Ishikawa (cell line): ENCODE measurements at regions not wholly inside any gene's neighbourhood (a gene's known extent, or its start where the extent isn't known, plus 50 kb on each side); places are given as distances from the start of the nearest gene placed in this dataset.

Source experiments
- CREB1 ChIP-seq: IDR thresholded peaks from 2 replicates; pipeline ENCODE4 v1.6.1; 2012; ENCODE audit warnings: low read depth
- EP300 ChIP-seq: IDR thresholded peaks from 2 replicates; pipeline ENCODE4 v1.6.1; 2012; ENCODE audit warnings: borderline replicate concordance
- TAF1 ChIP-seq: IDR thresholded peaks from 2 replicates; pipeline ENCODE4 v1.6.1; 2012; ENCODE audit warnings: low read depth, mild to moderate bottlenecking
- TCF12 ChIP-seq: IDR thresholded peaks from 2 replicates; pipeline ENCODE4 v1.6.1; 2012; ENCODE audit warnings: low read depth
- TF ChIP-seq, protein P1 (sequence below): IDR thresholded peaks from 2 replicates; pipeline ENCODE4 v1.6.1; 2012

DNA sequence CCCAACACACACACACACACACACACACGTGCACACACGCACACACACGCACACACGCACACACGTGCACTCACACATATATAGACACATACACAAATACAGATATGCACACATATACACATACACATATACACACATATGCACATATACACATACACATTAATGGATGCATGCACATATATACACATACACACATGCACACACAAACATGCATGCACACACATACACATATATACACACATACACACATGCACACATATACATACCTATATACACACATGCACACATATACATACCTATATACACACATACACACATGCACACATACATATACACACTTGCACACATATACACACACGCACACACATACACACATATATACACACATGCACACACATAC, 312.4 kb upstream of the PFKP start:
- TF ChIP-seq EP300 (no peak), TAF1 (no peak), TCF12 (no peak), CREB1 (no peak)
- TF ChIP-seq, protein P1, sequence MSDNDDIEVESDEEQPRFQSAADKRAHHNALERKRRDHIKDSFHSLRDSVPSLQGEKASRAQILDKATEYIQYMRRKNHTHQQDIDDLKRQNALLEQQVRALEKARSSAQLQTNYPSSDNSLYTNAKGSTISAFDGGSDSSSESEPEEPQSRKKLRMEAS: no peak
